Heart left ventricle (tissue), 16 donors: ENCODE measurements at regions not wholly inside any gene's neighbourhood (a gene's known extent, or its start where the extent isn't known, plus 50 kb on each side); places are given as distances from the start of the nearest gene placed in this dataset.

Experiments used
- ATAC-seq, 4 donors: fragments of 200-7000 bp; cut with Tn5 transposase; one replicate each; pipeline ENCODE4 v1.9.1; 2020 to 2022; ENCODE audit warnings: moderate library complexity in 4 of 4, mild to moderate bottlenecking in 3 of 4, moderate number of reproducible peaks in 1 of 4
- DNase-seq, 5 donors: peaks; one replicate each; pipeline ENCODE4 v3.0.0-alpha.2; 2020
- H3K27ac ChIP-seq, 12 donors: fragments of 200-600 bp; sonication (generic) in 4 of 12; one replicate each; pipeline versions ENCODE4 v1.5.0 to v1.8.0; 2016 to 2022; ENCODE audit warnings: mild to moderate bottlenecking in 2 of 12
- H3K27me3 ChIP-seq, 9 donors: fragments of 200-600 bp; sonication (generic) in 2 of 9; one replicate each; pipeline versions ENCODE4 v1.5.1 to v1.8.0; 2016 to 2022; ENCODE audit warnings: mild to moderate bottlenecking in 3 of 9
- H3K36me3 ChIP-seq, 9 donors: fragments of 200-600 bp; sonication (generic) in 2 of 9; one replicate each; pipeline versions ENCODE4 v1.5.0 to v1.8.0; 2018 to 2022; ENCODE audit warnings: mild to moderate bottlenecking in 2 of 9
- H3K4me1 ChIP-seq, 12 donors: fragments of 200-600 bp; sonication (generic) in 4 of 12; one replicate each; pipeline versions ENCODE4 v1.5.0 to v1.8.0; 2016 to 2022; ENCODE audit warnings: mild to moderate bottlenecking in 3 of 12
- H3K4me3 ChIP-seq, 12 donors: fragments of 200-600 bp; sonication (generic) in 4 of 12; one replicate each; pipeline versions ENCODE4 v1.5.0 to v1.8.0; 2017 to 2022; ENCODE audit warnings: mild to moderate bottlenecking in 9 of 12, moderate library complexity in 4 of 12
- H3K9me3 ChIP-seq, 12 donors: fragments of 200-600 bp; sonication (generic) in 4 of 12; one replicate each; pipeline versions ENCODE4 v1.5.0 to v1.8.0; 2016 to 2022; ENCODE audit warnings: mild to moderate bottlenecking in 1 of 12
- CTCF ChIP-seq, 12 donors: fragments of 200-600 bp; sonication (generic) in 4 of 12; IDR thresholded peaks; one replicate each; pipeline versions ENCODE4 v1.5.0 to v1.8.0; 2018 to 2022; ENCODE audit warnings: antibody characterized with exemption in 12 of 12, mild to moderate bottlenecking in 5 of 12
- POLR2A ChIP-seq, 2 donors: fragments of 450-650 bp; IDR thresholded peaks; one replicate each; pipeline ENCODE4 v1.6.1; 2017; ENCODE audit warnings: antibody characterized with exemption in 2 of 2, mild to moderate bottlenecking in 2 of 2, moderate library complexity in 2 of 2
- WGBS, 4 donors: extraction: QIAGEN DNeasy Blood & Tissue Kit in 2 of 4; methylation state at CpG; one replicate each; pipeline versions ENCODE4 v1.1.5 to v1.1.7; 2013 to 2018; 5-methylcytosine and 5-hydroxymethylcytosine counted together
- intact Hi-C, 10 donors: fragments of 100-400 bp; cut with DNase I; formaldehyde crosslinking; loops; one replicate each; pipeline versions ENCODE4 v1.11.1 to v1.14.2; 2022
- donor health status: ischemic (EF 13 %, LVEDD 7.1; RV severe dilation, severe dysfunction).
- donor health status: healthy with polysubstance abuse.
- donor health status: DM: no; HTN: yes; CAD: no.
- donor health status: DM: no; HTN: no; CAD: no.
- donor health status: ischemic (EF 25% LVEDD 6.9; RV normal size, moderate dysfunction).
- donor health status: ischemic (EF 25% LVEDD 5.7; RV mildly dilated, moderate dysfunction).
- donor health status: healthy.
- donor health status: DM: yes; HTN: yes; CAD: no.
- donor health status: ischemic (EF 35%, LVEDD 5.7; RV mildly dilated, moderate dysfunction).
- donor health status: nonischemic (EF 11% LVEDD 7.7; RV severe dilation, severe dysfunction).
- donor health status: DM: yes; HTN: yes; CAD: no.
- donor health status: PGD.
- donor health status: ischemic (EF 29% LVEDD 5.4; RV normal size, mild dysfunction).
- donor health status: nonischemic (EF 23%, LVEDD 6.1; RV moderate dilation, normal function).

DNA sequence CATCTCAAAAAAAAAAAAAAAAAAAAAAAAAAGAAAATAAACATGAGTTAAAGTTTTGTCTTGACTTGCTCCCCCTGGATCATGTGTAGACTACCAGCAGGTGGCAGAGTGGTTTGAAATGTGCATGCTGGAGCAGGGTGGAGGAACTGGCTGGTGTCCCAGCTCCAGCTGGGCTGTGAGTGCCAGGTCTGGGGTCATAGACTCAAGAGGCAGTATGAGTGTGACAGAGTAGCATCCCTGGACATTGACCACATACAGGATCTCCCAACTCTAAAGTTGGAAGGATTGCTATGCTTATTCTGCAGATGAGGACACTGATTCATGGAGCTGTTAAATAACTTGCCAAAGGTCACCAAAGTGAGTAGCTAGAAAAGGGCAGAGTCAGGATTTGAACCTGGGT lies 198.0 kb upstream of the MPHOSPH6 start:
- H3K9me3 ChIP-seq: no peaks in the 10 kb centered on the region
- ATAC-seq (peak; percentile 77 to 96 (median 93)), DNase-seq (peak in 4 of 5 donors; percentile 65 to 75 (median 68))
- H3K27ac ChIP-seq: no peak overlapping the region
- no peaks in the 10 kb centered on the region for H3K4me1 ChIP-seq
- no peaks in the 10 kb centered on the region for H3K36me3 ChIP-seq
- intact Hi-C loops: loop anchor here in 8 of 10 donors (2.0 to 10.0 kb wide), 6 partner anchors 87 to 217 kb away; no protein-coding TSS in a partner anchor
- no peaks in the 10 kb centered on the region for H3K27me3 ChIP-seq
- H3K4me3 ChIP-seq: no peak overlapping the region
- no peak for TF ChIP-seq POLR2A (IDR thresholded peaks at IDR 0.05)
- peak in 11 of 12 donors; percentile 12 to 52 (median 38) for TF ChIP-seq CTCF (IDR thresholded peaks at IDR 0.05)

- intact Hi-C loops: loop anchor here in 8 of 10 donors (5.0 to 10.0 kb wide), 5 partner anchors 88 to 218 kb away; no protein-coding TSS in a partner anchor
- no peak for DNase-seq
- H3K4me1 ChIP-seq: no peaks in the 10 kb centered on the region
- H3K27ac ChIP-seq: no peak overlapping the region
- no peak for ATAC-seq
- 88 to 93% (median 91%) methylated on average over 2 of the region's 2 CpGs for WGBS, 4 donors
- no peaks in the 10 kb centered on the region for H3K9me3 ChIP-seq
- H3K27me3 ChIP-seq: no peaks in the 10 kb centered on the region
- H3K4me3 ChIP-seq: no peak overlapping the region
- no peaks in the 10 kb centered on the region for H3K36me3 ChIP-seq
- TF ChIP-seq POLR2A (IDR thresholded peaks at IDR 0.05) (no peak), CTCF (IDR thresholded peaks at IDR 0.05) (no peak)
Observed at GRCh38 chr16:82366462-82366861, 196.4 kb upstream of the MPHOSPH6 start.

DNA sequence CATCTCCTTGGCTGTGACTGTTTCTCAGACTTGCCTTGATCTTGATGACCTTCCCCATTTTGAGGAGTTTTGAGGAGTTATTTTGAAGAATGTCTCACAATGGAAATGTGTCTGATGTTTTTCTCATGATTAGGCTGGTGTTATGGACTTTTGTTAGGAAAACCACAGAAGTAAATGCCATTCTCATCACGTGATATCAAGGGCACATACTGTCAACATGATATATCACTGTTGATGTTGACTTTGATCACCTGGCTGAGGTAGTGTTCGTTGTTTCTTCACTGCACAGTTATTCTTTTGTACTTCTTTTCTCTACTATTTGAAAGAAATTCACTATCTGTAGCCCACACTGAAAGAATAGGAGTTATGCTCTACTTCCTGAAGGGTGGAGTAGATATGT lies 194.7 kb upstream of the MPHOSPH6 start:
- Histone ChIP-seq H3K4me1 (no peaks in the 10 kb centered on the region), H3K4me3 (no peak overlapping the region), H3K27ac (no peak overlapping the region), H3K27me3 (no peaks in the 10 kb centered on the region), H3K36me3 (no peaks in the 10 kb centered on the region), H3K9me3 (no peaks in the 10 kb centered on the region)
- intact Hi-C loops: loop anchor here in 8 of 10 donors (5.0 to 10.0 kb wide), 5 partner anchors 90 to 220 kb away; no protein-coding TSS in a partner anchor
- 52 to 83% (median 59%) methylated on average over 2 of the region's 2 CpGs for whole genome bisulfite sequencing, 4 donors
- no peak for TF ChIP-seq CTCF (IDR thresholded peaks at IDR 0.05)
- TF ChIP-seq POLR2A (IDR thresholded peaks at IDR 0.05): no peak
- DNase-seq (no peak), ATAC-seq (no peak)

DNA sequence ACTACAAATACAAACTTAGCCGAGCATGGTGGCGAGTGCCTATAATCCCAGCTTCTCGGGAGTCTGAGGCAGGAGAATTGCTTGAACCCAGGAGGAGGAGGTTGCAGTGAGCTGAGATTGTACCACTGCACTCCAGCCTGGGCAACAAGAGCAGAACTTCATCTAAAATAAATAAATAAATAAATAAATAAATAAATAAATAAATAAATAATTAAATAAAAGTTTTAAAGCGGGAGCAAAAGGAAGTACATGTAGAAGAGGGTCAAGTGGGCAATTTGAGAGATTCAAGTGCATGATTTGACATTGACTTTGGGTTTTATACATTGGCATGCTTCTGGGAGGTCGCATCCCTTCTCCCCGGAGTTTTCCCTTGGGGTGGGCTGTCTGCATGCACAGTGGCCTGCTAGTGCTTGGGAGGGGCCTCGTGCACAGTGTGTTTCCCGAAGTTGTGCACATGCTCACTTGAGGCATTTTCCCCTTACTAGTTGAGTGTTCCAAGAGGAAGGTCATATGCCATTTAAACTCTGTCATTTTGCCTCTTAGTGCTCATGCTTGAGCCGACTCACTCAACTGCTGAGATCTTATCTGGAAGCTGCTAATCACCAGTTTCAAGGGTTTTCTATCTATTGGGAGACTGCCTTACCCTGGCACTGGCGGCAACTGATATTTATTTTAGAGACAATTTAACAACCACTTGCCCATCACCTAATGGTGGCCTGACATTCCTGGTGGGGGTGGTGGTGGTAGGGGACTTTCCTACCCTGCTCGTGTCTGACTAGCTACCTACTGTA lies 193.2 kb upstream of the MPHOSPH6 start:
- WGBS, 4 donors: 62 to 66% (median 65%) methylated on average over 11 of the region's 11 CpGs
- Histone ChIP-seq H3K9me3 (no peaks in the 10 kb centered on the region), H3K27me3 (no peaks in the 10 kb centered on the region), H3K27ac (no peak overlapping the region), H3K36me3 (no peaks in the 10 kb centered on the region), H3K4me1 (no peaks in the 10 kb centered on the region), H3K4me3 (no peak overlapping the region)
- TF ChIP-seq POLR2A (IDR thresholded peaks at IDR 0.05) (no peak), CTCF (IDR thresholded peaks at IDR 0.05) (no peak)
- intact Hi-C loops: loop anchor here in 2 of 10 donors (10.0 kb wide), 2 partner anchors 92 to 222 kb away; no protein-coding TSS in a partner anchor
- DNase-seq (no peak), ATAC-seq (no peak)
